AG04450 (cell line): ENCODE measurements at regions not wholly inside any gene's neighbourhood (a gene's known extent, or its start where the extent isn't known, plus 50 kb on each side); places are given as distances from the start of the nearest gene placed in this dataset.

Experiments
- CTCF ChIA-PET: fragments of 300-600, 350-600 bp; formaldehyde crosslinking; extraction: SDS; loops from one replicate; lab custom pipeline; 2022; ENCODE audit warnings: antibody characterized with exemption, inconsistent platforms; lab: Charles Lee
- POLR2A ChIA-PET: fragments of 350-600 bp; formaldehyde crosslinking; extraction: SDS; loops from one replicate; lab custom pipeline; 2021; ENCODE audit warnings: antibody characterized with exemption, inconsistent platforms; lab: Yijun Ruan, JAX
- DNase-seq: peaks from one replicate; pipeline ENCODE4 v3.0.0-alpha.2; 2011; ENCODE audit warnings: low read depth, low spot score
- H3K27ac ChIP-seq: one replicate; pipeline ENCODE4 v1.5.1; 2012; ENCODE audit warnings: low read depth, low read length, control low read depth
- H3K27me3 ChIP-seq: one replicate; pipeline ENCODE4 v1.6.0; 2012; ENCODE audit warnings: low read length; ENCODE audit not compliant: control insufficient read depth, insufficient read depth
- H3K4me3 ChIP-seq: 2 replicates; pipeline ENCODE4 v1.5.1; 2011; ENCODE audit warnings: mild to moderate bottlenecking, low read depth, low read length, control low read depth
- H3K9me3 ChIP-seq: 2 replicates; pipeline ENCODE4 v1.5.1; 2012; ENCODE audit warnings: low read length; ENCODE audit not compliant: control insufficient read depth, insufficient read depth
- CTCF ChIP-seq: IDR thresholded peaks from 2 replicates; pipeline ENCODE4 v1.5.1; 2011; ENCODE audit warnings: low read depth, low read length, control low read depth, inconsistent platforms

DNA sequence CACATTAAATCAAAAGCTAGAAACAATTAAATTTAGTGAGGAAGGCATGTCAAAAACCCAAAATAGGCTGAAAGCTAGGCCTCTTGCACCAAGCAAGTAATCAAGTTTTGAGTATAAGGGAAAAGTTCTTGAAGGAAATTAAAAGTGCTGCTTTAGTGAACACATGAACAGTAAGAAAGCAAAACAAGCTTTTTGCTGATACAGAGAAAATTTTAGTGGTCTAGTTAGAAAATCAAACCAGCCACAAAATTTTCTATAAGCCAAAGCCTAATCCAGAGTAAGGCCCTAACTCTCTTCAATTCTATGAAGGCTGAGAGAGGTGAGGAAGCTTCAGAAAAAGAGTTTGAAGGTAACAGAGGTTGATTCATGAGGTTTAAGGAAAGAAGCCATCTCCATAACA is 116.2 kb downstream of the CYB561 start:
- no peaks in the 10 kb centered on the region for H3K9me3 ChIP-seq
- DNase-seq = no peak
- H3K27me3 ChIP-seq = no peaks in the 10 kb centered on the region
- CTCF ChIA-PET = no interaction called here
- H3K27ac ChIP-seq = no peak overlapping the region
- no peak overlapping the region for H3K4me3 ChIP-seq
- POLR2A ChIA-PET = no interaction called here
- TF ChIP-seq CTCF = no peak

DNA sequence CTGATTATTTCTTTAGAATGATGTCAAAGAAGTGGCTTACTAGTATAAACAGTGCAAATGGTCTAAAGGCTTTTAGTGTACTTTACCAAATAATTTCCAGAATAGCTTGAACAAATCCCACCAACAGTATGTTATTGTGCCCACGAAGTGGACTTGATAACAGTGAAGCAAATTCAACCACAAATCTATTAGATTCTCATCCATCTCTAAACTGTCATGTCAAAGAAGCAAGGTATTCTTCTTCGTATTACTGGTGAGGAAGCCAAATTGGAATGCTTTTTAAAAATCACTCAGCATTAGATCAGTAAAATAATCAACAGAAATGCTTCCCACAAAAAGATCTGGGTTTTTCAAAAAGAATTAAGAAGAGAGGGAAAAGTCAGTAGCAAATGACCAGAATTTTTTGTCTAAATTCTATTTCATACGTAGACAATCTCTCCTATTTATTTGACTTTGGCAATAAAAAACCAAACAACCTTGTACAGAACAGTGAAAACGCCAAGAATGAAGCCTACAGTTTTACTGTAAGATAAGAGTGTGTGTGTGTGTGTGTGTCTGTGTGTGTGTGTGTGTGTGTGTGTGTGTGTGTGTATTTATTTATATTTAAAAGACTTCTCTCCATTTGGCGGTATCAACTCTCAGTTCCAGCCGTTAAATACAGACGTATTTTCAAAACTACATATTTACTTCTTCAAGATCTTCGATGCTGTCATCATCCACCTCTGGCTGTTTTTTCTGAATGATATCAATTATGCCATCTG is 114.6 kb downstream of the CYB561 start:
- DNase-seq = no peak
- H3K9me3 ChIP-seq = no peaks in the 10 kb centered on the region
- POLR2A ChIA-PET = no interaction called here
- H3K27ac ChIP-seq = no peak overlapping the region
- CTCF ChIA-PET = no interaction called here
- no peaks in the 10 kb centered on the region for H3K27me3 ChIP-seq
- no peak overlapping the region for H3K4me3 ChIP-seq
- TF ChIP-seq CTCF = no peak

GRCh38 chr17:63332286-63332685 is 113.8 kb downstream of the CYB561 start:
- no peak overlapping the region for H3K4me3 ChIP-seq

GRCh38 chr17:63333869-63334268 is 112.2 kb downstream of the CYB561 start:
- DNase-seq = no peak
- Histone ChIP-seq H3K9me3 (no peaks in the 10 kb centered on the region), H3K27me3 (no peaks in the 10 kb centered on the region), H3K4me3 (no peak overlapping the region), H3K27ac (no peak overlapping the region)
- CTCF ChIA-PET = no interaction called here
- no peak for TF ChIP-seq CTCF
- POLR2A ChIA-PET = no interaction called here

More at GRCh38 chr17:63332286-63332685, 113.8 kb downstream of the CYB561 start:
- H3K27me3 ChIP-seq = no peaks in the 10 kb centered on the region
- TF ChIP-seq CTCF = no peak
- H3K9me3 ChIP-seq = no peaks in the 10 kb centered on the region
- ChIA-PET POLR2A (no interaction called here), CTCF (no interaction called here)
- DNase-seq = no peak
- H3K27ac ChIP-seq = no peak overlapping the region

DNA sequence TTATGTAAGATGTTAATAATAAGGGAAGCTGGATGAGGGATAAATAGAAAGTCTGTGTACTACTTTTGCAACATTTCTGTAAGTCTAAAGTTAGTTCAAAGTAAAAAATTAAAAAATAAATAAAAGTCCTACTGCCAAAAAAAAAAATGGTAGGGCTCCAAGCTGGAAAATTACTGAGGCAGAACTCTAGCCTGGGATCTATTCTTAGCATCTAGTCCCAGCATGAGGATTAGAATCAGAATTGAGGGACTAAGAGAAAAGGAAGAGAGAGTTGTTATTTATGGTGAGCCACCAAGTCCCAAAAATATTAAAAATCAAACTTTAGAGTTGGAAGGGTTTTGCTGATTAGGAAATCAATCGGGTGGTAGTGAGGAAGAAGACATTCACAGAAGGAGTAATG is 110.3 kb downstream of the CYB561 start:
- Histone ChIP-seq H3K27me3 (no peaks in the 10 kb centered on the region), H3K4me3 (no peak overlapping the region), H3K27ac (no peak overlapping the region), H3K9me3 (no peaks in the 10 kb centered on the region)
- no peak for DNase-seq
- no peak for TF ChIP-seq CTCF
- ChIA-PET CTCF (no interaction called here), POLR2A (no interaction called here)
